HEK293T (cell line): ENCODE measurements at regions not wholly inside any gene's neighbourhood (a gene's known extent, or its start where the extent isn't known, plus 50 kb on each side); places are given as distances from the start of the nearest gene placed in this dataset.

ENCODE experiments used
- ELF4 ChIP-seq: fragments of 450-650 bp; IDR thresholded peaks from 2 replicates; pipeline ENCODE4 v1.6.1; 2017; ENCODE audit warnings: antibody characterized with exemption
- FOXM1 ChIP-seq: fragments of 450-650 bp; IDR thresholded peaks from 2 replicates; pipeline ENCODE4 v1.6.1; 2017; ENCODE audit warnings: mild to moderate bottlenecking, borderline replicate concordance
- HDGF ChIP-seq: fragments of 450-650 bp; IDR thresholded peaks from 2 replicates; pipeline ENCODE4 v1.6.1; 2017; ENCODE audit warnings: antibody characterized with exemption, borderline replicate concordance
- LEF1 ChIP-seq: fragments of 450-650 bp; IDR thresholded peaks from 2 replicates; pipeline ENCODE4 v1.6.1; 2017; ENCODE audit warnings: mild to moderate bottlenecking, borderline replicate concordance
- NFRKB ChIP-seq: fragments of 450-650 bp; IDR thresholded peaks from 2 replicates; pipeline ENCODE4 v1.6.1; 2016; ENCODE audit warnings: mild to moderate bottlenecking, moderate library complexity
- SP1 ChIP-seq: fragments of 450-650 bp; IDR thresholded peaks from 2 replicates; pipeline ENCODE4 v1.6.1; 2017
- TARDBP ChIP-seq: fragments of 450-650 bp; IDR thresholded peaks from 2 replicates; pipeline ENCODE4 v1.6.1; 2016
- TF ChIP-seq, protein P1 (sequence below): fragments of 450-650 bp; IDR thresholded peaks from 2 replicates; pipeline ENCODE4 v1.6.1; 2016

DNA sequence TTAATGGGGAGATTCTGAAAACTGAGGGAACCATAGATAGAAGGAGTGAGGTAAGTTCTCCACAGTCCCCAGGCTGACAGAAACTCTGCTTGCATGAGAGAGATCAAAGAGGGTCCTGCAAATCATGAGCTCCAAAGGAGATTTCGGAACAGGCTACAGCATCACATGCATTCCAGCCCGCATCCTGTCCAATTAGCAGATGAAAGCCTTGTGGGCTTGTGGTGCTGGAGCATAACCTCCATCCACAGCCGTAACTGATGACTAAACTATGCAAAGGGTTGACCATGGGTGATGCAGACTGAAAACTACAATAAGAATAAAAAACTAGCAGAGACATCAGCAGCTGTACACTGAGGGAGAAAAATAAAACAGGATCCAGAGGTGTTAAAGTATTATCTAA lies 654.5 kb downstream of the TLL1 start:
- no peak for TF ChIP-seq TARDBP
- no peak for TF ChIP-seq SP1
- TF ChIP-seq HDGF, result no peak
- TF ChIP-seq ELF4, result no peak
- no peak for TF ChIP-seq LEF1
- TF ChIP-seq, protein P1, sequence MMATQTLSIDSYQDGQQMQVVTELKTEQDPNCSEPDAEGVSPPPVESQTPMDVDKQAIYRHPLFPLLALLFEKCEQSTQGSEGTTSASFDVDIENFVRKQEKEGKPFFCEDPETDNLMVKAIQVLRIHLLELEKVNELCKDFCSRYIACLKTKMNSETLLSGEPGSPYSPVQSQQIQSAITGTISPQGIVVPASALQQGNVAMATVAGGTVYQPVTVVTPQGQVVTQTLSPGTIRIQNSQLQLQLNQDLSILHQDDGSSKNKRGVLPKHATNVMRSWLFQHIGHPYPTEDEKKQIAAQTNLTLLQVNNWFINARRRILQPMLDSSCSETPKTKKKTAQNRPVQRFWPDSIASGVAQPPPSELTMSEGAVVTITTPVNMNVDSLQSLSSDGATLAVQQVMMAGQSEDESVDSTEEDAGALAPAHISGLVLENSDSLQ, result no peak
- no peak for TF ChIP-seq NFRKB
- no peak for TF ChIP-seq FOXM1
